GM12892 (cell line): ENCODE measurements at regions not wholly inside any gene's neighbourhood (a gene's known extent, or its start where the extent isn't known, plus 50 kb on each side); places are given as distances from the start of the nearest gene placed in this dataset.

ENCODE experiments used
- POLR2A ChIP-seq: IDR thresholded peaks from 2 replicates; pipeline ENCODE4 v1.6.1; 2011; ENCODE audit warnings: low read depth, low read length, control low read depth
- TAF1 ChIP-seq: IDR thresholded peaks from 2 replicates; pipeline ENCODE4 v1.6.1; 2011; ENCODE audit warnings: low read depth, mild to moderate bottlenecking, control low read depth, low read length, borderline replicate concordance

GRCh38 chr9:108062680-108063079 lies 573.1 kb upstream of the KLF4 start:
- TF ChIP-seq POLR2A (no peak), TAF1 (no peak)
